ENCODE measurements at regions not wholly inside any gene's neighbourhood (a gene's known extent, or its start where the extent isn't known, plus 50 kb on each side); places are given as distances from the start of the nearest gene placed in this dataset.

DNA sequence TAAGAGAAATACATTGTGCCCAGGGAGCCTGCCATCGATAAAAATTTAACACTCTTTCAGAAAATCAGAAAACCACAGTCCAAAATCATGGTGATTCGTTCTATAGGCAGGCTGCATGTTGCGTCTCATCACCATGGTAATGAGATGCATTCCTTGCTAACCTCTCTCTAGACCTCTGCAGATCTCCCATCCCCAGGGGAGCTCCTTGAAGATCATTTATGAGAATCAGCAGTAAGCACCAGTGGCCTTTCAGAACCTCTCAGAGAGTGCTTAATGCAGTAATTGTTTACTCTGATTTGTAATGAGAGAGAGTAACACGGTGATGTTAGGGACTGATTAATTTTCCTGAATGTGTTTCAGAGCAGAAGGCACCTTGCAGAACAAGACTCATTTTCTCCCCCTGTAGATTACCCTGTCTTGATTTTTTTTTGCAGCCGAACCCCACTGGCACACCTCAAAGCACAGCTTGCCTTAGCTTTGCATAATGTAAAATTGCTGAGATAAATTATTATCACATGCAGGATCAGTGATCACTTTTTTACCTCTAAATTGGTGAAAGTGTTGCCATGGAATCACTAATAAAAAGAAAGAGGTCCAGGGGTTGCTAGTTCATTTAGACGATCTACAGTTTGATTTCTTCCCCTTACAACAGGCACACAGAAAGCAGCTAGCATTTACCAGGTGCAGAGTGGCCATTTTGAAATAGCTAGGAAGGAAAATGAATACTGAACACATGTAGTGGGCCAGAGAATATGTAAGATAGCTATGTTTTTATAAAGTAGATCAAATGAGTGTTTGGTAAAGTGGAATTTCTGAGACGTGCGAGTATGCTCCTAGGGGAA lies 98.9 kb upstream of the CHL1 start:
- TF ChIP-seq, protein P1, sequence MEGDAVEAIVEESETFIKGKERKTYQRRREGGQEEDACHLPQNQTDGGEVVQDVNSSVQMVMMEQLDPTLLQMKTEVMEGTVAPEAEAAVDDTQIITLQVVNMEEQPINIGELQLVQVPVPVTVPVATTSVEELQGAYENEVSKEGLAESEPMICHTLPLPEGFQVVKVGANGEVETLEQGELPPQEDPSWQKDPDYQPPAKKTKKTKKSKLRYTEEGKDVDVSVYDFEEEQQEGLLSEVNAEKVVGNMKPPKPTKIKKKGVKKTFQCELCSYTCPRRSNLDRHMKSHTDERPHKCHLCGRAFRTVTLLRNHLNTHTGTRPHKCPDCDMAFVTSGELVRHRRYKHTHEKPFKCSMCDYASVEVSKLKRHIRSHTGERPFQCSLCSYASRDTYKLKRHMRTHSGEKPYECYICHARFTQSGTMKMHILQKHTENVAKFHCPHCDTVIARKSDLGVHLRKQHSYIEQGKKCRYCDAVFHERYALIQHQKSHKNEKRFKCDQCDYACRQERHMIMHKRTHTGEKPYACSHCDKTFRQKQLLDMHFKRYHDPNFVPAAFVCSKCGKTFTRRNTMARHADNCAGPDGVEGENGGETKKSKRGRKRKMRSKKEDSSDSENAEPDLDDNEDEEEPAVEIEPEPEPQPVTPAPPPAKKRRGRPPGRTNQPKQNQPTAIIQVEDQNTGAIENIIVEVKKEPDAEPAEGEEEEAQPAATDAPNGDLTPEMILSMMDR (IDR thresholded peaks at IDR 0.05), result no peak
- TF ChIP-seq POLR2A (IDR thresholded peaks at IDR 0.05), result no peak

All from esophagus squamous epithelium (tissue), 4 donors.